ENCODE measurements at regions not wholly inside any gene's neighbourhood (a gene's known extent, or its start where the extent isn't known, plus 50 kb on each side); places are given as distances from the start of the nearest gene placed in this dataset.

DNA sequence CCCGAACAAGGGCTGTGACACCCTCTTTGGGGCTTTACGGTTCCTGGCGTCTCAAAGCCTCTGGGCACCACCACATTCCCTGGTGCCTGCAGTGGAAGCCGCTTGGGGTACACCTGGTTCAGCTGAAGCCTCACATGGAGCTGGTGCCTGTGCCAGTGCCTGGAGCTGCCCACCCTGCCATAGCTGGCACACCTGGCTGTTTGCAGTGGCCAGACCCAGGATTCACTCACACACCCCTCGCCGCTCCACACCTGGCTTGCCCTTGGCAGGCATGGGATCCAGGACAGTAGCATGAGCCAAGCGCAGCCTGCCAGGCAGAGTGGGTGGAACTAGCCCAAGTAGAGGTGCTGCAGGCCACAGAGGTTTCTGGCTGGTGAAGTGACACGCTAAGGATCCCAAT, 641.8 kb downstream of the TLE4 start:
- H3K27me3 ChIP-seq (ENCODE audit: insufficient read depth in 3 of 3, low read length in 2 of 3) = no peaks in the 10 kb centered on the region
- no peaks in the 10 kb centered on the region for H3K36me3 ChIP-seq (ENCODE audit: insufficient read depth in 1 of 2, low read depth in 1 of 2)
- intact Hi-C loops (cut with DNase I) = no loop called here
- no peak for DNase-seq
- TF ChIP-seq CTCF (IDR thresholded peaks at IDR 0.05) = no peak
- H3K4me3 ChIP-seq = no peak overlapping the region
- H3K4me1 ChIP-seq = no peaks in the 10 kb centered on the region
- H3K9me3 ChIP-seq = no peaks in the 10 kb centered on the region
- 91 to 93% (median 91%) methylated on average over 8 of the region's 8 CpGs for WGBS, 3 donors
- no peak for ATAC-seq
- no peak overlapping the region for H3K27ac ChIP-seq

DNA sequence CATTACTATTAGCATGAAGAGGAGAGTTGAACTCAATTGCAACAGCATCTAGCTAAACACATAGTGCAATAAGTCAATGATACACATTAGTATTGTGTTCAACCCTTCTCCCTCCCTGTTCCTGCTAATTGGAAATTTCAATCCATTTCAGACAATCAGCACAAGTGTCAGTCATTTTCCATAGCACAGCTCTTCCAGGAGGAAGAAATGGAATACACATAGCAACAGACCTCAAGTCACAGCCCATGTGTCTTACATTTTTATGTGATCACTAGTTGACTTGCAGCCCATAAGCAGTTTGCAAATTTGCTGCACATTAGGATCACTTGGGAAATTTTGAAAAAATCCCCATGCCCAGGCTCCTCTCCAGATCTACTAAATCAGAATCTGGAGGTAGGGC, 636.9 kb downstream of the TLE4 start:
- ATAC-seq (no peak), DNase-seq (no peak)
- TF ChIP-seq CTCF (IDR thresholded peaks at IDR 0.05) = no peak
- Histone ChIP-seq H3K27ac (no peak overlapping the region), H3K9me3 (no peaks in the 10 kb centered on the region), H3K4me1 (no peaks in the 10 kb centered on the region), H3K27me3 (ENCODE audit: insufficient read depth in 3 of 3, low read length in 2 of 3) (no peaks in the 10 kb centered on the region), H3K36me3 (ENCODE audit: insufficient read depth in 1 of 2, low read depth in 1 of 2) (no peaks in the 10 kb centered on the region), H3K4me3 (no peak overlapping the region)
- intact Hi-C loops (cut with DNase I) = no loop called here

- no peak for DNase-seq
- no peak for ATAC-seq
- Histone ChIP-seq H3K4me3 (no peak overlapping the region), H3K27ac (no peak overlapping the region), H3K36me3 (ENCODE audit: insufficient read depth in 1 of 2, low read depth in 1 of 2) (no peaks in the 10 kb centered on the region), H3K4me1 (no peaks in the 10 kb centered on the region), H3K9me3 (no peaks in the 10 kb centered on the region), H3K27me3 (ENCODE audit: insufficient read depth in 3 of 3, low read length in 2 of 3) (no peaks in the 10 kb centered on the region)
- WGBS, 3 donors = 88 to 95% (median 93%) methylated on average over 2 of the region's 2 CpGs
- intact Hi-C loops (cut with DNase I) = no loop called here
- TF ChIP-seq CTCF (IDR thresholded peaks at IDR 0.05) = no peak
Measured at GRCh38 chr9:80204054-80204453, 632.3 kb downstream of the TLE4 start.

GRCh38 chr9:80197661-80198060, 625.9 kb downstream of the TLE4 start:
- 58 to 67% (median 63%) methylated on average over 1 of the region's 1 CpG for WGBS, 3 donors

More at GRCh38 chr9:80197661-80198060, 625.9 kb downstream of the TLE4 start:
- Histone ChIP-seq H3K4me3 (no peak overlapping the region), H3K36me3 (ENCODE audit: insufficient read depth in 1 of 2, low read depth in 1 of 2) (no peaks in the 10 kb centered on the region), H3K4me1 (no peaks in the 10 kb centered on the region), H3K27ac (no peak overlapping the region), H3K27me3 (ENCODE audit: insufficient read depth in 3 of 3, low read length in 2 of 3) (no peaks in the 10 kb centered on the region), H3K9me3 (no peaks in the 10 kb centered on the region)
- TF ChIP-seq CTCF (IDR thresholded peaks at IDR 0.05) = no peak
- ATAC-seq (no peak), DNase-seq (no peak)
- intact Hi-C loops (cut with DNase I) = no loop called here
